Natural killer cell (primary cell): ENCODE measurements at regions not wholly inside any gene's neighbourhood (a gene's known extent, or its start where the extent isn't known, plus 50 kb on each side); places are given as distances from the start of the nearest gene placed in this dataset.

Source experiments
- ATAC-seq, 3 donors: fragments of 150-1000 bp in 2 of 3; fragments of 200-7000 bp in 1 of 3; cut with Tn5 transposase; 1 replicate in 1 of 3; 2 replicates in 2 of 3; pipeline ENCODE4 v1.10.0; 2021; ENCODE audit warnings: mild to moderate bottlenecking in 2 of 3, moderate library complexity in 2 of 3
- DNase-seq, 2 donors: peaks; one replicate each; pipeline versions ENCODE4 v3.0.0 to v3.0.0-alpha.2; 2013 to 2021; ENCODE audit warnings: mixed read lengths in 1 of 2
- H3K27ac ChIP-seq: one replicate; pipeline ENCODE4 v1.5.1; 2013; ENCODE audit warnings: mild to moderate bottlenecking, low read length
- H3K27me3 ChIP-seq: one replicate; pipeline ENCODE4 v1.6.1; 2013; ENCODE audit warnings: low read length; ENCODE audit not compliant: control insufficient read depth, insufficient read depth
- H3K36me3 ChIP-seq: one replicate; pipeline ENCODE4 v1.6.1; 2013; ENCODE audit warnings: low read length; ENCODE audit not compliant: control insufficient read depth, insufficient read depth
- H3K4me1 ChIP-seq: one replicate; pipeline ENCODE4 v1.6.1; 2013; ENCODE audit warnings: low read length; ENCODE audit not compliant: control insufficient read depth, insufficient read depth
- H3K4me3 ChIP-seq: one replicate; pipeline ENCODE4 v1.5.1; 2013; ENCODE audit warnings: low read length
- H3K9me3 ChIP-seq: one replicate; pipeline ENCODE4 v1.6.1; 2013; ENCODE audit warnings: low read length; ENCODE audit not compliant: control insufficient read depth, insufficient read depth
- H3K27ac Mint-ChIP-seq, 2 donors: one replicate each; pipeline ENCODE4 v1.8.0; 2022; ENCODE audit warnings: mild to moderate bottlenecking in 2 of 2, mixed read lengths in 2 of 2, moderate library complexity in 1 of 2
- H3K27me3 Mint-ChIP-seq, 2 donors: one replicate each; pipeline ENCODE4 v1.8.0; 2022; ENCODE audit warnings: low read depth in 2 of 2, mixed read lengths in 2 of 2
- H3K36me3 Mint-ChIP-seq: one replicate; pipeline ENCODE4 v1.8.0; 2022; ENCODE audit warnings: mixed read lengths
- H3K4me1 Mint-ChIP-seq, 2 donors: one replicate each; pipeline ENCODE4 v1.8.0; 2022; ENCODE audit warnings: mixed read lengths in 2 of 2
- H3K4me3 Mint-ChIP-seq: one replicate; pipeline ENCODE4 v1.8.0; 2022; ENCODE audit warnings: mild to moderate bottlenecking, moderate library complexity, mixed read lengths
- H3K9me3 Mint-ChIP-seq, 2 donors: one replicate each; pipeline ENCODE4 v1.8.0; 2022; ENCODE audit warnings: mixed read lengths in 2 of 2
- WGBS: methylation state at CpG from one replicate; pipeline ENCODE4 v1.1.7; 2013; ENCODE audit warnings: missing lambda C conversion rate; ENCODE audit not compliant: insufficient coverage; 5-methylcytosine and 5-hydroxymethylcytosine counted together
- intact Hi-C: fragments of 100-400 bp; cut with micrococcal nuclease; formaldehyde crosslinking; loops from one replicate; pipeline ENCODE4 v1.14.2; 2022
- TF ChIP-seq, protein P1 (sequence below): fragments of 200-600 bp; IDR thresholded peaks from one replicate; pipeline ENCODE4 v1.8.0; 2022; ENCODE audit warnings: antibody characterized with exemption

DNA sequence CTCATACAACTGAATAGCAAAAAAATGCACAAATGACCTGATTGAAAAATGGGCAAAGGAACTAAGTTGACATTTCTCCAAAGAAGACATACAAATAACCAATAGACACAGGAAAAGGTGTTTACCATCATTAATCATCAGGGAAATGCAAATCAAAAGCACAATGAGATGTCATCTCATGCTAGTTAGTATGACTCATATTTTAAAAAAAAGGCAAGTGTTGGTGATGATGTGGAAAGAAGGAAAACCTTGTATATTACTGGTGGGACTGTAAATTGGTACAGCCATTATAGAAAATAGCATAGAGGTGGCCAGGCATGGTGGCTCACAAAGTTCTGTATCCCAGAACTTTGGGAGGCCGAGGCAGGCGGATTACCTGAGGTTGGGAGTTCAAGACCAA, 232.5 kb upstream of the ZFHX3 start:
- Histone ChIP-seq H3K9me3 (no peaks in the 10 kb centered on the region), H3K27ac (no peak overlapping the region), H3K4me1 (no peaks in the 10 kb centered on the region), H3K4me3 (no peak overlapping the region), H3K36me3 (no peaks in the 10 kb centered on the region), H3K27me3 (no peaks in the 10 kb centered on the region)
- ATAC-seq = no peak
- Mint-ChIP-seq H3K9me3 (peaks cover 0 to 2% of the 10 kb centered on the region in 2 donors), H3K27me3 (peaks cover 10 to 33% of the 10 kb centered on the region in 2 donors), H3K4me1 (no peaks in the 10 kb centered on the region), H3K27ac (no peak overlapping the region), H3K4me3 (no peak overlapping the region), H3K36me3 (no peaks in the 10 kb centered on the region)
- intact Hi-C loops = no loop called here
- TF ChIP-seq, protein P1, sequence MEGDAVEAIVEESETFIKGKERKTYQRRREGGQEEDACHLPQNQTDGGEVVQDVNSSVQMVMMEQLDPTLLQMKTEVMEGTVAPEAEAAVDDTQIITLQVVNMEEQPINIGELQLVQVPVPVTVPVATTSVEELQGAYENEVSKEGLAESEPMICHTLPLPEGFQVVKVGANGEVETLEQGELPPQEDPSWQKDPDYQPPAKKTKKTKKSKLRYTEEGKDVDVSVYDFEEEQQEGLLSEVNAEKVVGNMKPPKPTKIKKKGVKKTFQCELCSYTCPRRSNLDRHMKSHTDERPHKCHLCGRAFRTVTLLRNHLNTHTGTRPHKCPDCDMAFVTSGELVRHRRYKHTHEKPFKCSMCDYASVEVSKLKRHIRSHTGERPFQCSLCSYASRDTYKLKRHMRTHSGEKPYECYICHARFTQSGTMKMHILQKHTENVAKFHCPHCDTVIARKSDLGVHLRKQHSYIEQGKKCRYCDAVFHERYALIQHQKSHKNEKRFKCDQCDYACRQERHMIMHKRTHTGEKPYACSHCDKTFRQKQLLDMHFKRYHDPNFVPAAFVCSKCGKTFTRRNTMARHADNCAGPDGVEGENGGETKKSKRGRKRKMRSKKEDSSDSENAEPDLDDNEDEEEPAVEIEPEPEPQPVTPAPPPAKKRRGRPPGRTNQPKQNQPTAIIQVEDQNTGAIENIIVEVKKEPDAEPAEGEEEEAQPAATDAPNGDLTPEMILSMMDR = no peak
- 100% methylated on average over 2 of the region's 2 CpGs for WGBS
- DNase-seq = no peak

DNA sequence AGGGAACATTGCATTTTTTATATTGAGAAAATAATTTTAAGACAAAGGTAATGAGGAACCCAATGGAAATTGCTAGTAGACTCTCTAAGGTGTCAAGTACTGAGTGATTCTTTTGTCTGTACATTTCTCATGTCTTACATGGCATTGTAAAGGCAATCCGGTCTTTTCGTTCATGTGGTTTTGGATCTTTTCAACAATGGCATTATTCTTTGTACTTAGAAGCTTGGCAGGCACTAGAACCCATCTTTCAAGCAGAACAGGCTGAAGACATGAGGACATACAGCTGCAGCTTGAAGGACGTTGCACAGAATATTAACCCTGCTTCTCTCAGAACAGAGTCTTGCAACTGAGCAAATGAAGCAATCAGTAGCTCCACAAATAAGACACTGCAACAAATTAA, 231.5 kb upstream of the ZFHX3 start:
- no peak overlapping the region for H3K27ac ChIP-seq
- peaks cover 0 to 2% of the 10 kb centered on the region in 2 donors for H3K9me3 Mint-ChIP-seq
- no peaks in the 10 kb centered on the region for H3K4me1 Mint-ChIP-seq
- H3K9me3 ChIP-seq = no peaks in the 10 kb centered on the region
- no peak overlapping the region for H3K27ac Mint-ChIP-seq
- intact Hi-C loops = no loop called here
- H3K4me3 Mint-ChIP-seq = no peak overlapping the region
- TF ChIP-seq, protein P1 = no peak
- H3K27me3 Mint-ChIP-seq = peaks cover 11 to 33% of the 10 kb centered on the region in 2 donors
- 89% methylated on average over 3 of the region's 3 CpGs for WGBS
- no peak for ATAC-seq
- no peak for DNase-seq
- no peaks in the 10 kb centered on the region for H3K4me1 ChIP-seq
- no peak overlapping the region for H3K4me3 ChIP-seq
- no peaks in the 10 kb centered on the region for H3K27me3 ChIP-seq
- no peaks in the 10 kb centered on the region for H3K36me3 Mint-ChIP-seq
- H3K36me3 ChIP-seq = no peaks in the 10 kb centered on the region

DNA sequence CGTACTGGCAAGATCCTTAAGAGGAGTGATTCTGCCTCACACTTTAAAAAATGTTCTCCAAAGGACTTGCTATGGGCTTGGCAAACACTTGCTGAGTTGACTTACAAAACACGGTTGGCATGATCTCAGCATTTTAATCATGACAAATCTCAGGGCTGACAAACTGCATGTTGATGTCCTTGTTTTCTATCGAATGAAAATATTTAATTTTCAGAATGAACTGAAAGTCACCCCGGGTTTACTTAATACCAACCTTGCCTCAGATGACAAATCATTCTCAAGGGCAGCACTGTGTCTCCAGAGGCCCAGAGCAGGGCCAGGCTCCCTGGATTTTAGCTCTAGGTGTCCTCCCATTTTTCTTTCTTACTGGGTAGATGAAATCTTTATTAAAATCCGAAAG, 229.1 kb upstream of the ZFHX3 start:
- DNase-seq (no peak), ATAC-seq (no peak)
- Histone ChIP-seq H3K27ac (no peak overlapping the region), H3K4me3 (no peak overlapping the region), H3K36me3 (no peaks in the 10 kb centered on the region), H3K4me1 (no peaks in the 10 kb centered on the region), H3K9me3 (no peaks in the 10 kb centered on the region), H3K27me3 (no peaks in the 10 kb centered on the region)
- Mint-ChIP-seq H3K4me1 (no peaks in the 10 kb centered on the region), H3K9me3 (peaks cover 0 to 2% of the 10 kb centered on the region in 2 donors), H3K27me3 (peaks cover 12 to 33% of the 10 kb centered on the region in 2 donors), H3K36me3 (no peaks in the 10 kb centered on the region), H3K27ac (no peak overlapping the region), H3K4me3 (no peak overlapping the region)
- TF ChIP-seq, protein P1 = no peak
- WGBS = 92% methylated on average over 5 of the region's 5 CpGs
- intact Hi-C loops = no loop called here

DNA sequence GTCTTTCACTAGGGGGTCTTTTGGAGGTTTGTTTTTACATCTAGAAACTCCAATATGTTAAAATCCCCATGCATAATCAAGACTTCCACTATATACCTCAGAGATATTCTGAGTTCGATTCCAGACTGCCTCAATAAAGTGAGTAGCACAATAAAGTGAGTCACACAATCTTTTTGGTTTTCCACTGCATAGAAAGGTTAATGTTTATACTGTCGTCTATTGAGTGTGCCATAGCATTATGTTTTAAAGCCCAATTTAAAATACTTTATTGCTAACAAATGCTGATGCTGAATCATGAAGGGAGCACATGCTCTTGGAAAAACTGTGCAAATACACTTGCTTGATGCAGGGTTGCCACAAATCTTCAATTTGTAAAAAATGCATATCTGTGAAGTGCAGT, 227.5 kb upstream of the ZFHX3 start:
- no peaks in the 10 kb centered on the region for H3K36me3 Mint-ChIP-seq
- no peak overlapping the region for H3K27ac Mint-ChIP-seq
- no peak for ATAC-seq
- H3K36me3 ChIP-seq = no peaks in the 10 kb centered on the region
- no peaks in the 10 kb centered on the region for H3K4me1 ChIP-seq
- TF ChIP-seq, protein P1 = no peak
- H3K9me3 Mint-ChIP-seq = peaks cover 0 to 2% of the 10 kb centered on the region in 2 donors
- no peak overlapping the region for H3K27ac ChIP-seq
- no peak for DNase-seq
- H3K4me1 Mint-ChIP-seq = no peaks in the 10 kb centered on the region
- peaks cover 12 to 31% of the 10 kb centered on the region in 2 donors for H3K27me3 Mint-ChIP-seq
- 50% methylated on average over 2 of the region's 2 CpGs for WGBS
- H3K27me3 ChIP-seq = no peaks in the 10 kb centered on the region
- no peak overlapping the region for H3K4me3 Mint-ChIP-seq
- H3K4me3 ChIP-seq = no peak overlapping the region
- H3K9me3 ChIP-seq = no peaks in the 10 kb centered on the region
- intact Hi-C loops = no loop called here
